Smooth muscle cell (in vitro differentiated cells): ENCODE measurements at regions not wholly inside any gene's neighbourhood (a gene's known extent, or its start where the extent isn't known, plus 50 kb on each side); places are given as distances from the start of the nearest gene placed in this dataset.

ENCODE experiments used
- DNase-seq: peaks from one replicate; lab custom pipeline; 2025; ENCODE audit not compliant: unreplicated experiment; lab: John Stamatoyannopoulos, UW
- H2AFZ ChIP-seq: fragments of 200-600 bp; sonication (generic); 2 replicates; pipeline ENCODE4 v1.6.0; 2016; ENCODE audit warnings: antibody characterized with exemption, low read depth, mild to moderate bottlenecking
- H3F3A ChIP-seq: fragments of 200-600 bp; sonication (generic); 2 replicates; pipeline ENCODE4 v1.6.0; 2017; ENCODE audit warnings: antibody characterized with exemption, low read depth
- H3K27ac ChIP-seq: fragments of 200-600 bp; sonication (generic); 2 replicates; pipeline ENCODE4 v1.5.1; 2016; ENCODE audit warnings: low read depth, mild to moderate bottlenecking
- H3K27me3 ChIP-seq: fragments of 200-600 bp; sonication (generic); 2 replicates; pipeline ENCODE4 v1.6.1; 2016; ENCODE audit warnings: low read depth, mild to moderate bottlenecking
- H3K36me3 ChIP-seq: fragments of 200-600 bp; sonication (generic); 2 replicates; pipeline ENCODE4 v1.5.1; 2016; ENCODE audit warnings: low read depth
- H3K4me1 ChIP-seq: fragments of 200-600 bp; sonication (generic); 2 replicates; pipeline ENCODE4 v1.5.1; 2016; ENCODE audit warnings: low read depth
- H3K4me2 ChIP-seq: fragments of 200-600 bp; sonication (generic); 2 replicates; pipeline ENCODE4 v1.6.0; 2016; ENCODE audit warnings: mild to moderate bottlenecking
- H3K4me3 ChIP-seq: fragments of 200-600 bp; sonication (generic); 2 replicates; pipeline ENCODE4 v1.5.1; 2016; ENCODE audit warnings: mild to moderate bottlenecking
- H3K79me2 ChIP-seq: fragments of 200-600 bp; sonication (generic); 2 replicates; pipeline ENCODE4 v1.6.0; 2016; ENCODE audit warnings: low read depth, mild to moderate bottlenecking
- H3K9ac ChIP-seq: fragments of 200-600 bp; sonication (generic); 2 replicates; pipeline ENCODE4 v1.6.0; 2016; ENCODE audit warnings: low read depth
- H3K9me3 ChIP-seq: fragments of 200-600 bp; sonication (generic); replicated peaks from 2 replicates; pipeline ENCODE4 v1.5.1; 2016; ENCODE audit warnings: low read depth
- H4K20me1 ChIP-seq: fragments of 200-600 bp; sonication (generic); 2 replicates; pipeline ENCODE4 v1.6.0; 2016; ENCODE audit warnings: low read depth
- WGBS: methylation state at CpG from one replicate; pipeline ENCODE4 v1.1.7; 2016; ENCODE audit warnings: low lambda C conversion rate; 5-methylcytosine and 5-hydroxymethylcytosine counted together
- TF ChIP-seq, protein P1 (sequence below): fragments of 200-600 bp; sonication (generic); IDR thresholded peaks from 2 replicates; pipeline ENCODE4 v1.5.1; 2017; ENCODE audit warnings: borderline replicate concordance, mild to moderate bottlenecking, antibody characterized with exemption; ENCODE audit not compliant: insufficient read depth, poor library complexity, severe bottlenecking

DNA sequence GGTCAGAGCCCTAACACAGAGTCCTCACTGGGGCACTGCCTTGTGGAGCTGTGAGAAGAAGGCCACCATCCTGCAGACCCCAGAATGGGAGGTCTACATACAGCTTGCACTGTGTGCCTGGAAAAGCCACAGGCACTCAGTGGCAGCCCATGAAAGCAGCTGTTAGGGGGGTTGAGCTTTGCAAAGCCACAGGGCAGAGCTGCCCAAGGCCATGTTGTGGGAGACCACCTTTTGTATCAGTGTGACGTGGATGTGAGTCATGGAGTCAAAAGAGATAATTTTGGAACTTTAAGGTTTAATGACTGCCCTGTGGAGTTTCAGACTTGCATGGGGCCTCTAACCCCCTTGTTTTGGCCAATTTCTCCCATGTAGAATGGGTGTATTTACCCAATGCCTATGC lies 52.9 kb upstream of the TPRG1 start:
- no peaks in the 10 kb centered on the region for H3K9me3 ChIP-seq
- no peak overlapping the region for H3K4me3 ChIP-seq
- no peak overlapping the region for H3K9ac ChIP-seq
- H2AFZ ChIP-seq = no peak overlapping the region
- H3K27me3 ChIP-seq = no peaks in the 10 kb centered on the region
- H4K20me1 ChIP-seq = no peaks in the 10 kb centered on the region
- no peaks in the 10 kb centered on the region for H3K36me3 ChIP-seq
- no peak for DNase-seq
- no peaks in the 10 kb centered on the region for H3K79me2 ChIP-seq
- no peaks in the 10 kb centered on the region for H3K4me1 ChIP-seq
- WGBS = 82% methylated on average over 1 of the region's 1 CpG
- no peak overlapping the region for H3K27ac ChIP-seq
- TF ChIP-seq, protein P1, sequence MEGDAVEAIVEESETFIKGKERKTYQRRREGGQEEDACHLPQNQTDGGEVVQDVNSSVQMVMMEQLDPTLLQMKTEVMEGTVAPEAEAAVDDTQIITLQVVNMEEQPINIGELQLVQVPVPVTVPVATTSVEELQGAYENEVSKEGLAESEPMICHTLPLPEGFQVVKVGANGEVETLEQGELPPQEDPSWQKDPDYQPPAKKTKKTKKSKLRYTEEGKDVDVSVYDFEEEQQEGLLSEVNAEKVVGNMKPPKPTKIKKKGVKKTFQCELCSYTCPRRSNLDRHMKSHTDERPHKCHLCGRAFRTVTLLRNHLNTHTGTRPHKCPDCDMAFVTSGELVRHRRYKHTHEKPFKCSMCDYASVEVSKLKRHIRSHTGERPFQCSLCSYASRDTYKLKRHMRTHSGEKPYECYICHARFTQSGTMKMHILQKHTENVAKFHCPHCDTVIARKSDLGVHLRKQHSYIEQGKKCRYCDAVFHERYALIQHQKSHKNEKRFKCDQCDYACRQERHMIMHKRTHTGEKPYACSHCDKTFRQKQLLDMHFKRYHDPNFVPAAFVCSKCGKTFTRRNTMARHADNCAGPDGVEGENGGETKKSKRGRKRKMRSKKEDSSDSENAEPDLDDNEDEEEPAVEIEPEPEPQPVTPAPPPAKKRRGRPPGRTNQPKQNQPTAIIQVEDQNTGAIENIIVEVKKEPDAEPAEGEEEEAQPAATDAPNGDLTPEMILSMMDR = no peak
- no peak overlapping the region for H3K4me2 ChIP-seq
- H3F3A ChIP-seq = no peaks in the 10 kb centered on the region

- Histone ChIP-seq H3K27ac (no peak overlapping the region), H3K4me3 (no peak overlapping the region), H3K4me1 (no peaks in the 10 kb centered on the region), H3K4me2 (no peak overlapping the region), H3F3A (no peaks in the 10 kb centered on the region), H3K36me3 (no peaks in the 10 kb centered on the region), H3K9ac (no peak overlapping the region), H2AFZ (no peak overlapping the region), H3K9me3 (no peaks in the 10 kb centered on the region), H3K27me3 (no peaks in the 10 kb centered on the region), H3K79me2 (no peaks in the 10 kb centered on the region), H4K20me1 (no peaks in the 10 kb centered on the region)
- TF ChIP-seq, protein P1 = no peak
- 94% methylated on average over 3 of the region's 3 CpGs for WGBS
- DNase-seq = no peak
Observed at GRCh38 chr3:189119950-189120349, 51.8 kb upstream of the TPRG1 start.

DNA sequence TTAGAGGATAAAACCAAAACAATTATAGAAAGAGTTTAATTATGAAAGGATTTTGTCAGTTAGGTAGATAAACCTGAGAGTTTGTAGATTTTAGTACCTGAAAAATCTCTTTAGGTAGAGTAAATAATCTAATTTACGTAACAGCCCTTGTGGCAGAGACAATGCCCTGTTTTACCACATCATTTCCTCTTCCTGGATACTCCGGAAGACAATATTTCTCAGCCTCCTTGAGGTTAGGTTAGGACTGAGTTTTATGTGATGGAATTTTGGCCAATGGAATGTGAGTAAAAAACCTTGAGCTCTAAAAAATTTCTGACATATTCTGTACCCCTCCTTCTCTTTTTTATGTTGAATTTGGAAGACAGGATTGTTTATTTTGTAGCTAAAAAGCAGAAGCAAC lies 50.7 kb upstream of the TPRG1 start:
- Histone ChIP-seq H3K79me2 (no peaks in the 10 kb centered on the region), H3K4me1 (no peaks in the 10 kb centered on the region), H3K36me3 (no peaks in the 10 kb centered on the region), H3K9me3 (no peaks in the 10 kb centered on the region), H4K20me1 (no peaks in the 10 kb centered on the region), H2AFZ (no peak overlapping the region), H3K4me2 (no peak overlapping the region), H3K27me3 (no peaks in the 10 kb centered on the region), H3K9ac (no peak overlapping the region), H3F3A (no peaks in the 10 kb centered on the region), H3K4me3 (no peak overlapping the region), H3K27ac (no peak overlapping the region)
- DNase-seq = no peak
- TF ChIP-seq, protein P1 = no peak
- 95% methylated on average over 2 of the region's 2 CpGs for WGBS
